HG03378 (cell line): ENCODE measurements at regions not wholly inside any gene's neighbourhood (a gene's known extent, or its start where the extent isn't known, plus 50 kb on each side); places are given as distances from the start of the nearest gene placed in this dataset.

Experiments
- ATAC-seq: cut with Tn5 transposase; IDR thresholded peaks from one replicate; pipeline ENCODE4 v1.9.1; 2021; ENCODE audit warnings: mild to moderate bottlenecking, moderate library complexity; ENCODE audit not compliant: unreplicated experiment

DNA sequence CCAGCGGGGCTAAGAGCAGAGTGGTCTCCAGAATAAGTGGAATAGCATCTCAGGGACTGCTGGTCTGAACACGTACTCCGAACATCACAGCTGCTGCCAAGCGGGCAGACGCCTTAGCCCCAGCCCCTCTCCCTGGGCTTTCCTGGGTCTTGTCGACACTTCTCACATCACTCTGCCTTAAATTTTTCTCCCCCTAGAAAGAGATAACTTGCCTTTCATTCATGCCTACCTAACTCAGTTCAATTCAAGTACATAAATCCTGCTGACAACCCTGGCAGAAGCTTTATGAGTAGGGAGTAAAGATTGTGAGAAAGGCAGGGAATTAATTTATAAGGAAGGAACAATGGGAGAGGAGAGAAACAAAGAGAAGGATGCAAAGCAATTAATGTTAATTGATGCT is 202.9 kb upstream of the TNP1 start:
- no peak for ATAC-seq

GRCh38 chr2:217061916-217062505 is 202.1 kb upstream of the TNP1 start:
- no peak for ATAC-seq

- ATAC-seq, result no peak
Measured at GRCh38 chr2:217060951-217061547, 201.2 kb upstream of the TNP1 start.

DNA sequence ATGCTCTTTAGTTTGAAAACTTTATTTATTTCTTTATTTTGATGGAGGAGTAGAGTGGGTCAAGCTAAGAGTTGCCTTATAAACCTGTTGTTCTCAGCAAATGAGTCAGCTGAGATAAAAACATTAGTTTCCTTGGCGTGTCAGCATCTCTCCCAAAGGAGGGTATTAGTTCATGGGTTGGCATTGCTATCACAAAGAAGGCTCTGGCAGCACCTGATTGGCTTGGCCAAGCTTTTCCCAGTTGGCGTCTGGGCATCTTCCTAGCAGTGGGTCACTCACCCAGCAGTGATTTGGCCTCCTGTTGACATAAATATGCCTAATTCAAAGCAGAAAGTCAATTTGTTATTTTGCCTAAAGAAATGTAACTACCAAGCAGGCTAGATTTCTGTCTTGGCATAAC is 200.7 kb upstream of the TNP1 start:
- no peak for ATAC-seq

DNA sequence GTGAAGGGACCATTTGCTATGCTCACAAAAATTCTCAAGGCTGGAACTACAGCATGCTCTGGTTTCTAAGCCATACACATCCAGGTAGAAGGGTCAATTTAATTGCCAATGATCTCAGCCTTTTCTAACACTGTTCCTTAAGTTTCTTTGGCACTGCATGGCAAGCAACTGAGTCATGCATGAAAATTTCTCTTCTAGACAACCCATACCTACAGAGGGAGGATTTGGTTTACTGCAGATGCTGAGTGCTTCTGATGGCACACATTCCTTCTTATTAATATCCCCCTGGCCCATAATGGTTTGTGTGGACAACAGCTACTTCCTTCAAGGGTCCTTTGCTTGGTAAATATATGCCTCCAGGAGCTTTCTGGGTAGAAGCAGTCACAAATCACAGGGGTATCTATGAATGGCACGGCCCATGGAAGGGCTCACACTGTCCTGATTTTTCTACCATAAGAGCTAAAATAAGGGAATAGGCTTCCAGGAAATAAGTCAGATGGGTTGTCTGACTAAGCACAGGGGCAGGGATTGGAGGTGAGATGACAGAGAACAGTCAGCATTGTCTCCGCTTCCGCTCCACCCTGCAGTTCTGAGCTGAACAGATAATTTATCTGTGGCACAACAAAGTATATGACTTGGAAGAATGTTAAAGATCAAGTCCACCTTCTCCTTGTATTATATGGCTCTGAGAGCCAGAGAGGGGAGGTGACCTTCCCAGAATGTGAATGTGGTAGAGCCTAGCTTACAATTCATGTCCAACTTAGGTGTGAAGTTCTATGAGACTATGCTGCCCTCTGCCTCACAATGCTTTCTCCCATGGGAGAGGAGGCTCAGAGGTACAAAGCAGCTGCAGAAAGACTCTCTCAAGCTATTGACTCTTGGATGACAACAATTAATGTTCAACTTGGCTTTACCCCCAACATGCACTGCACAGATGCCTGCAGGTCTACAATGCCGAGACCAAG is 199.2 kb upstream of the TNP1 start:
- no peak for ATAC-seq

- ATAC-seq, result no peak
Measured at GRCh38 chr2:217057773-217058172, 197.9 kb upstream of the TNP1 start.

DNA sequence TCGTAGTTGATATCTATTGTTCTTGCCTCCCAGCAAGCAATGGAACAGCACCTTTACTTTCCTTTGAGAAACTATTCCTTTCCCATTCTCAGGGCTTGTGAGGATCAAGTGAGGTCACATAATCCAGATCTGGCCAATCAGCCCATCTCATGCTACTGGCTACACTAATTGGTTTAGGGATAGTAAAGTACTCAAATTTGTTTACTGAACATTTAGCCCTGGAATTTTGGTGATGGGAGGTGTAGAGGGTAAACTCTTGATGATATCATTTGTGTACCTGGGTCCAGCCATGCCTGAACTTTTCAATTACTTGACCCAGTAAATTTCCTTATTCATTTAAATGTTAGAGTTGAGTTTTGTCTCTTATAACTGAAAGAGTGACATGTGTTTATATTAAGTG is 195.8 kb upstream of the TNP1 start:
- ATAC-seq, result no peak

GRCh38 chr2:217054791-217055190 is 194.9 kb upstream of the TNP1 start:
- ATAC-seq, result no peak

DNA sequence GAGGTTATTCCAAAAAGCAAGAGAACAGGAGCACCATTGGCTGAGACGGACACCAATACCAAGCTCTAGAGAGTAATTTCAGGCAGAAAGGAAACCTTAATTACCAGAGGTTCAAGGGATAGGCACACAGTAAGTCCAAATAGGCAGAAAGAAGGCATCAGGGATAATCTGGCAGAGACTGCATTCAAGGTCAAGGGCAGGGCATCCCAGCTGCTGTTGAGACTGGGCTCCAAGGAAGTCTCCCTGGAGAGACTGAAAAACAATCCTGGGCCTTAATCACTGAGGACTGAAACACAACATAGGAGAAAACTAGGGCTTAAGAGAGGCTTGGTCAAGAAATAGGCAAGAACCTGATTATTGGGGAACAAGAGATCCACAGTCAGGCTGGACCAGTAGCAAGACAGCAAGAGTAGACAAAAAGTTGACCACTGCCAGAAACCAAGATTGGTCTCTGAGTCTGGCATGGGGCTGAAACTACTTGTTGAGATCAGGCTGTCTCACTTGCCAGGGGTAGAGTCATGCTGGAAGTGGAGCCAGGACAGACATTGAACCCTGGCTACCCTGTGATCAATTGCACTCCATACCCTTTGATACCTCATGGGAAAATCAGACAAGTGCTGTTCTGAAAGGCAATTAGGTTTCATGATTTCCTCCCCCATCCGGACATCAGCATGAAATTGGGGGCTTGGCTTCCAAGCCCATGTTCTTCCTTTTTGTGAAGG is 193.2 kb upstream of the TNP1 start:
- ATAC-seq, result no peak

GRCh38 chr2:217051416-217051815 is 191.6 kb upstream of the TNP1 start:
- ATAC-seq, result no peak

DNA sequence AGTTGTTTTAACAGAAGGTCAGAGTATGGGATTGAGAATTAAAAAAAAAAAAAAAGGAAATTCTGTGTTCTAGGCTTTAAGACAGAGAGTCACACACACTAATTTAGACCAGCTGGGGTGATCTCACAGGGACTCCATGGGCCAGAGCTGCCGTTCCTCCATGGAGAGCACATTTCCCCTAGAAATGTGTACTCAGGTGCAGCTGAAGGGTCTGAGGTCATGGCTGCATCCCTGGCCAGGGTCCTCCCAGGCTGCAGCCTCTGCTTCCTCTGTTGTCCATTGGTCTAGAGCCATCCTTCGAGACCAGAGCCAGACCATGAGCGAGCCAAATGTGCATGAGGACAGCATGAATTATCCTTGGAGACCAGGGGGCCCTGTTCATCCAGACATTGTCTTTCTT is 190.1 kb upstream of the TNP1 start:
- no peak for ATAC-seq

DNA sequence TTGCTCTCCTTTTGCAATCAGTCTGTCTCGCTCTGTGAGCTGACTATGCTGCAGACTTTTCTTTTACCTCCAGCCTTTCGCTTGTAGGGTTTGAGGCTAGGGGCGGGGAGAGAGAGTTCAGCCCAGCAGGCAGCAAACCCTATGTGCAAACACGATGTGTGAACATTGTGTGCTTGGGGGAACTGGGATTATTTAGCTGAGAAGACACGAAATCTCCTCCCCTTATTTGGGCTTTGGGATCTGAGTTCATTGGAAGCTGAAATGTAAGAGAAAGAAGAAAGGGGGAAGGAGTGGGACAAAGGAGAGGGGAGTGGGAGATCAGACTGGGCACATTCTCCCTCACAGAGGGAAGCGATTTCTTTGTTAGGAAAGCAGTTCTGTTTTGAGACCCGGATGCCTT is 189.6 kb upstream of the TNP1 start:
- ATAC-seq, result no peak

GRCh38 chr2:217048730-217049129 is 188.9 kb upstream of the TNP1 start:
- ATAC-seq, result no peak

GRCh38 chr2:217047631-217048030 is 187.8 kb upstream of the TNP1 start:
- no peak for ATAC-seq

DNA sequence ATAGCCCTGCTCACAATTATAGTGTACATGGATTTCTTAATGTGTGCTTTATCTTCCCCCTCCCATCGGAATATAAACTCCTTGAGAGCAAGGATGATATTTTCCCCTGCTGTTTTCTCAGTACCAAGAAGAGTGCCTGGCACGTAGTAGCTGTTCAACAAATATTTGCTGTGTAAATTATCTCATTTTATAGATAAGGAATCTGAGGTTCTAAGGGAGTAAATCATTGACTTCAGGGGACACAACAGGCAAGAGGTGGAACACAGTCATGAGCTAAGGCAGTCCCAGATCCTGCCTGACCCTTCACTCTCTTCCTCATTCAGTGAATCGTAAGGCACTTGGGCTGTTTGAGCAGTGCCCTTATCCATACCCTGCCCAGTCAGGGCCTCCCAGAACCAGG is 187.3 kb upstream of the TNP1 start:
- ATAC-seq, result no peak

DNA sequence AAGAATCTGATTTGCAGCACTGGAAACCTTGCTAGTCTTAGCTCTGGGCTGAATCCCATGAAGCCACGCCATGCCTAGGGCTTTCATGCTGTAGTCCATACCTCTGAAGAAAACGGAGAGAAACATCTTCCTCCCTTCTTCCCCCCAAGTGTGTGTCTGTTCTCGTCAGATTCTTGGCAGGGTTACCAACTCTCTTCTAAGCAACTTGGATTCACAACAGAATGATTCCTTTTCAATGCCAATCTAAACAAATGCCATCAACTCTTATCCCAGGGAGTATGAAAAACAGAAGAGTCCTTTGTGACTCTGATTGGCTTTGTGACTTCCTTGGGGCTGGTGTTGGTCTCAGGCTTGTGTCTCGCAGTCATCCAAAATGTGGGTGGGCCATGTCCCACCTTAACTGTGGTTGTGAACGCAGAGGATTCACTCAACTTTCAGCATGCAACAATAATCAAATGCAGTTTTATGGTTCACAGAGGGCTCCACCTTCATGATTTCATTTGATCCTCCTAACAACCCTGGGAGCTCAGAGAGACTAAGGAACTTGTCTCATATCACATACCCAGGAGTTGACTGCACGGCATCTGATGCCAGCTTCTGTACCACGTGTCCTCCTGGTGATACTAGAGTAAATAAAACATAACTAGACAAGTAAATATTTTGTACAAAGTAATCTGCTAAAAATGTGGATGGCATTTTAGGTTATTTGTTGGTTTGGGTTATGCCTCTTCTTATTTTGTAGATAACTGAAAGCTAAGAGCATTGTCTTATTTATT is 186.0 kb upstream of the TNP1 start:
- no peak for ATAC-seq

- no peak for ATAC-seq
Measured at GRCh38 chr2:217040099-217040498, 180.2 kb upstream of the TNP1 start.

DNA sequence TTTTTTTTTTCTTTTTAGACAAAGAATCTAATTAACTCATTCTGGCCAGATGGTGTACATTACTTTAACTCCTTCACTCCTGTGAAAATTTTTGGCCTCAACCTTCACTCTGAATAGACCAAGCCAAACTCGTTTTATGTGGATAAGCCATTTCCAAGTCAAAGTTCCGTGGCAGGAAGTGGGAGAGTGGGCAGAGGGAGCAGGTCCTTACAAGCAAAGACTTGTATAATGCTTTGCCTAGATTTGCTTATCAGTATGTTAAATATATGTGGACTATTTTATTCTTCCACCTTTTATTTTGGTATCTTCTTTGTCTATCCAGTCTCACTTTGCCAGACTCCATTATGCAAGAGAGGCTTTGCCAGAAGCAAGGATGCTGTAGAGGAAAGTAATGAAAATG is 178.1 kb upstream of the TNP1 start:
- no peak for ATAC-seq

GRCh38 chr2:217037353-217037752 is 177.5 kb upstream of the TNP1 start:
- ATAC-seq, result no peak

- no peak for ATAC-seq
Measured at GRCh38 chr2:217035967-217036366, 176.1 kb upstream of the TNP1 start.

DNA sequence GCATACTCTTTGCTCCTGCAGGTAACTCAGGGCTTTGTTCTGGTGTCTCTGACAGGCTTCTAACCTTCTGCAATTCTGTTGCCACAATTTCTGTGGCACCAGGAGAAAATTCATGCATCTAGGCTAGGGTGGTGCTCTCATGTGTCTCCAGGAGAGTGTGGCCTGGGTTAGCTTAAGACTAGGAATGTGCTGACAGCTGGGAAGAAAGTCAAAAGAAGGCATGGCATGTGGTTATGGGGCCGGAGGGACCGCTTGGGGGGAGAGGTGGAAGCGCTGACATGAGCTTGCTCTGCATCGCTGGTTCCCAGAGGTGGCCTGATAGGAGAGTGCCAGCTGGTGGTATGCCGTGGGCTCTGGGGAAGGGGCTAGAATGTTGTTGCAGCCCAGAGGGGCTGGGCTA is 173.3 kb upstream of the TNP1 start:
- no peak for ATAC-seq
